ENCODE measurements at regions not wholly inside any gene's neighbourhood (a gene's known extent, or its start where the extent isn't known, plus 50 kb on each side); places are given as distances from the start of the nearest gene placed in this dataset.

DNA sequence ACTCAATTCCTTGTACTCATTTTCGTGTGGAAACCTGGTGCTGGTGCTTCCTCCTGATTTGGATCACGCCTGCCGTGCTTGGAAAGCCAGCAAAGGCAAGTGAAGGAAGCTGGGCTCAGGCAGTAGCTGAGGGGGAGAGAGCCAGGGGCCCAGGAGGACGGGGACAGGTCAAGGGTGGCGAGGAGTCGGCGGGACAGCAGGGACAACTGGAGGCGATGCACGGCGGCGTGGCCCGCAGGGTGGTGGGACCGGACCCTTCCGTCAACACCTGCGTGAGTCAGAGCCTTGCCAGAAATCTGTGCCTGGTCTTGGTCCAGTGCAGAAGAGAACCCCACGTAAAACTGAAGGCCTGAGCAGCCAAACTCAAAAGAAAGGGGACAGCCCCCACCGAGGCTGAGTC lies 309.7 kb upstream of the SHH start:
- TF ChIP-seq MXI1 (conservative IDR thresholded peaks at IDR 0.05; ENCODE audit: poor library complexity, severe bottlenecking), result no peak
- TF ChIP-seq EZH2 (IDR thresholded peaks at IDR 0.05; ENCODE audit: borderline replicate concordance, insufficient read depth, low read length, poor library complexity, severe bottlenecking), result no peak
- TF ChIP-seq POLR2AphosphoS5 (IDR thresholded peaks at IDR 0.05), result no peak
- TF ChIP-seq TAF1 (IDR thresholded peaks at IDR 0.05; ENCODE audit: low read depth), result no peak
- TF ChIP-seq, protein P1, sequence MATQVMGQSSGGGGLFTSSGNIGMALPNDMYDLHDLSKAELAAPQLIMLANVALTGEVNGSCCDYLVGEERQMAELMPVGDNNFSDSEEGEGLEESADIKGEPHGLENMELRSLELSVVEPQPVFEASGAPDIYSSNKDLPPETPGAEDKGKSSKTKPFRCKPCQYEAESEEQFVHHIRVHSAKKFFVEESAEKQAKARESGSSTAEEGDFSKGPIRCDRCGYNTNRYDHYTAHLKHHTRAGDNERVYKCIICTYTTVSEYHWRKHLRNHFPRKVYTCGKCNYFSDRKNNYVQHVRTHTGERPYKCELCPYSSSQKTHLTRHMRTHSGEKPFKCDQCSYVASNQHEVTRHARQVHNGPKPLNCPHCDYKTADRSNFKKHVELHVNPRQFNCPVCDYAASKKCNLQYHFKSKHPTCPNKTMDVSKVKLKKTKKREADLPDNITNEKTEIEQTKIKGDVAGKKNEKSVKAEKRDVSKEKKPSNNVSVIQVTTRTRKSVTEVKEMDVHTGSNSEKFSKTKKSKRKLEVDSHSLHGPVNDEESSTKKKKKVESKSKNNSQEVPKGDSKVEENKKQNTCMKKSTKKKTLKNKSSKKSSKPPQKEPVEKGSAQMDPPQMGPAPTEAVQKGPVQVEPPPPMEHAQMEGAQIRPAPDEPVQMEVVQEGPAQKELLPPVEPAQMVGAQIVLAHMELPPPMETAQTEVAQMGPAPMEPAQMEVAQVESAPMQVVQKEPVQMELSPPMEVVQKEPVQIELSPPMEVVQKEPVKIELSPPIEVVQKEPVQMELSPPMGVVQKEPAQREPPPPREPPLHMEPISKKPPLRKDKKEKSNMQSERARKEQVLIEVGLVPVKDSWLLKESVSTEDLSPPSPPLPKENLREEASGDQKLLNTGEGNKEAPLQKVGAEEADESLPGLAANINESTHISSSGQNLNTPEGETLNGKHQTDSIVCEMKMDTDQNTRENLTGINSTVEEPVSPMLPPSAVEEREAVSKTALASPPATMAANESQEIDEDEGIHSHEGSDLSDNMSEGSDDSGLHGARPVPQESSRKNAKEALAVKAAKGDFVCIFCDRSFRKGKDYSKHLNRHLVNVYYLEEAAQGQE (IDR thresholded peaks at IDR 0.05; ENCODE audit: borderline replicate concordance), result no peak
- no peak for TF ChIP-seq RAD21 (conservative IDR thresholded peaks at IDR 0.05)
- TF ChIP-seq, protein P2, sequence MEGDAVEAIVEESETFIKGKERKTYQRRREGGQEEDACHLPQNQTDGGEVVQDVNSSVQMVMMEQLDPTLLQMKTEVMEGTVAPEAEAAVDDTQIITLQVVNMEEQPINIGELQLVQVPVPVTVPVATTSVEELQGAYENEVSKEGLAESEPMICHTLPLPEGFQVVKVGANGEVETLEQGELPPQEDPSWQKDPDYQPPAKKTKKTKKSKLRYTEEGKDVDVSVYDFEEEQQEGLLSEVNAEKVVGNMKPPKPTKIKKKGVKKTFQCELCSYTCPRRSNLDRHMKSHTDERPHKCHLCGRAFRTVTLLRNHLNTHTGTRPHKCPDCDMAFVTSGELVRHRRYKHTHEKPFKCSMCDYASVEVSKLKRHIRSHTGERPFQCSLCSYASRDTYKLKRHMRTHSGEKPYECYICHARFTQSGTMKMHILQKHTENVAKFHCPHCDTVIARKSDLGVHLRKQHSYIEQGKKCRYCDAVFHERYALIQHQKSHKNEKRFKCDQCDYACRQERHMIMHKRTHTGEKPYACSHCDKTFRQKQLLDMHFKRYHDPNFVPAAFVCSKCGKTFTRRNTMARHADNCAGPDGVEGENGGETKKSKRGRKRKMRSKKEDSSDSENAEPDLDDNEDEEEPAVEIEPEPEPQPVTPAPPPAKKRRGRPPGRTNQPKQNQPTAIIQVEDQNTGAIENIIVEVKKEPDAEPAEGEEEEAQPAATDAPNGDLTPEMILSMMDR (IDR thresholded peaks at IDR 0.05; ENCODE audit: poor library complexity, severe bottlenecking), result no peak
- no peak for TF ChIP-seq SMC3 (conservative IDR thresholded peaks at IDR 0.05; ENCODE audit: poor library complexity)
- TF ChIP-seq EP300 (conservative IDR thresholded peaks at IDR 0.05; ENCODE audit: poor library complexity, severe bottlenecking), result no peak
- no peaks in the 10 kb centered on the region for H4K20me1 ChIP-seq (ENCODE audit: insufficient read depth)
- H3F3A ChIP-seq (ENCODE audit: insufficient read depth, low read length, poor library complexity, severe bottlenecking), result no peaks in the 10 kb centered on the region

DNA sequence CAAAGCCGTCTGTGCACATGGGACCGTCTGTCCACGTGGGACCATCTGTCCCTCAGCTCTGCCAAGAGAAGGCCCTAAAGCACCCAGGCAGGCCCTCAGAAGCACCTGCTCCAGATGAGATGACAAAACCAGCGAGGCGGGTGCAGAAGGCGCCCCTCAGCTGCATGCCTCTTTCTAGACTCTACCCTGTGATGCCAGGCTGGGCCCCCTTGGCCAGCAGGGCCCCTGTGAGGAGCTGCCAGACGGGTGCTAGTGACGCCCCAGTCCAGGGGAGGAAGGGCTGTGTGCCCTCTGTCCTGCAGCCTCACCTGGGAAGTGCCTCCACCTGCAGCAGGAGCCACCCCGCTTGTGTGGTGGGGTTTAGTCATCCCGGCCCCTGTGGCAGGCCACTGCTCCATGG lies 309.2 kb upstream of the SHH start:
- Histone ChIP-seq H3K9me3 (ENCODE audit: low read length) (no peaks in the 10 kb centered on the region), H3K79me2 (replicated peaks; ENCODE audit: insufficient read depth, low read length) (no peaks in the 10 kb centered on the region), H3K27ac (ENCODE audit: low read length) (no peak overlapping the region), H3K27me3 (ENCODE audit: insufficient read depth, low read depth, low read length) (no peaks in the 10 kb centered on the region), H3F3A (ENCODE audit: insufficient read depth, low read length, poor library complexity, severe bottlenecking) (no peaks in the 10 kb centered on the region), H4K20me1 (ENCODE audit: insufficient read depth) (no peaks in the 10 kb centered on the region), H3K9me2 (ENCODE audit: insufficient read depth, low read length) (no peaks in the 10 kb centered on the region), H3K36me3 (ENCODE audit: insufficient read depth, low read length) (no peaks in the 10 kb centered on the region), H3K9ac (ENCODE audit: low read length) (no peak overlapping the region), H2AFZ (ENCODE audit: low read depth, low read length) (no peak overlapping the region), H3K4me3 (ENCODE audit: low read length) (no peak overlapping the region), H3K4me2 (ENCODE audit: low read length) (no peak overlapping the region)
- no peak for TF ChIP-seq MXI1 (conservative IDR thresholded peaks at IDR 0.05; ENCODE audit: poor library complexity, severe bottlenecking)
- TF ChIP-seq SMC3 (conservative IDR thresholded peaks at IDR 0.05; ENCODE audit: poor library complexity), result no peak
- no peak for TF ChIP-seq RAD21 (conservative IDR thresholded peaks at IDR 0.05)
- TF ChIP-seq EZH2 (IDR thresholded peaks at IDR 0.05; ENCODE audit: borderline replicate concordance, insufficient read depth, low read length, poor library complexity, severe bottlenecking), result no peak
- TF ChIP-seq, protein P1 (IDR thresholded peaks at IDR 0.05; ENCODE audit: borderline replicate concordance), result no peak
- no peak for TF ChIP-seq POLR2AphosphoS5 (IDR thresholded peaks at IDR 0.05)
- TF ChIP-seq TAF1 (IDR thresholded peaks at IDR 0.05; ENCODE audit: low read depth), result no peak
- TF ChIP-seq, protein P2 (IDR thresholded peaks at IDR 0.05; ENCODE audit: poor library complexity, severe bottlenecking), result no peak
- no peak for TF ChIP-seq EP300 (conservative IDR thresholded peaks at IDR 0.05; ENCODE audit: poor library complexity, severe bottlenecking)

More for the DNA sequence above, 309.7 kb upstream of the SHH start:
- Histone ChIP-seq H3K9ac (ENCODE audit: low read length) (no peak overlapping the region), H3K79me2 (replicated peaks; ENCODE audit: insufficient read depth, low read length) (no peaks in the 10 kb centered on the region), H3K36me3 (ENCODE audit: insufficient read depth, low read length) (no peaks in the 10 kb centered on the region), H3K9me3 (ENCODE audit: low read length) (no peaks in the 10 kb centered on the region), H3K4me2 (ENCODE audit: low read length) (no peak overlapping the region), H2AFZ (ENCODE audit: low read depth, low read length) (no peak overlapping the region), H3K4me3 (ENCODE audit: low read length) (no peak overlapping the region), H3K27ac (ENCODE audit: low read length) (no peak overlapping the region), H3K27me3 (ENCODE audit: insufficient read depth, low read depth, low read length) (no peaks in the 10 kb centered on the region), H3K9me2 (ENCODE audit: insufficient read depth, low read length) (no peaks in the 10 kb centered on the region)

All from neural cell (in vitro differentiated cells).